ENCODE measurements at regions not wholly inside any gene's neighbourhood (a gene's known extent, or its start where the extent isn't known, plus 50 kb on each side); places are given as distances from the start of the nearest gene placed in this dataset.

DNA sequence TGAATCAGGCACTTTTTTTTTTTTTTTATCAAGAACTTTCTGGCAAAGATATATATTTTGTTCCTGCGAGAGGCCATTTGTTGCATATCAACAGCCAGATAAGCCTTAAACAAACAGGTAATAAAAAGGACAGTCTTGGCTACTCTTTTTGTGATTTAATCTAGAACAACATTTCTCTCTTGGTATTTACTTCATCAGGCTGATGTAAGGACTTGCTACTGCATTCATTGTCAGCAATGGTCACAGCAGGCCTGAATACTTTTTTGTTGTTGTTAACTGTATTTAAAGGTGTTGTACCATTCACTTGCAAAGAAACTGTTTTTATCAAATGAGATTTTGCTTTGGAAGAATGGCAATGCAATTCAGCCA is 683.8 kb downstream of the IRS1 start:
- TF ChIP-seq CTCF (IDR thresholded peaks at IDR 0.05) = no peak
- POLR2A ChIA-PET = no interaction called here
- H3K9me3 Mint-ChIP-seq = no peaks in the 10 kb centered on the region
- peaks cover 3% of the 10 kb centered on the region for H3K27me3 Mint-ChIP-seq
- CTCF ChIA-PET = interaction anchor here (1.3 kb wide), 1 partner anchor 10 kb away, joined by 4 read pairs; no protein-coding TSS in a partner anchor
- ATAC-seq = no peak
- no peak overlapping the region for H3K27ac Mint-ChIP-seq
- no peak for DNase-seq
- peaks cover 4% of the 10 kb centered on the region for H3K4me1 Mint-ChIP-seq (ENCODE audit: low read depth)
- H3K4me3 Mint-ChIP-seq = no peak overlapping the region
- intact Hi-C loops (cut with micrococcal nuclease) = no loop called here
- H3K36me3 Mint-ChIP-seq (ENCODE audit: low read depth) = no peaks in the 10 kb centered on the region

GRCh38 chr2:226115102-226115831 is 684.4 kb downstream of the IRS1 start:
- Mint-ChIP-seq H3K4me1 (ENCODE audit: low read depth) (peaks cover 4% of the 10 kb centered on the region), H3K9me3 (no peaks in the 10 kb centered on the region), H3K27me3 (peaks cover 3% of the 10 kb centered on the region), H3K4me3 (no peak overlapping the region), H3K36me3 (ENCODE audit: low read depth) (no peaks in the 10 kb centered on the region), H3K27ac (no peak overlapping the region)
- ATAC-seq (peak; percentile 72), DNase-seq (no peak)
- intact Hi-C loops (cut with micrococcal nuclease) = no loop called here
- CTCF ChIA-PET = no interaction called here
- POLR2A ChIA-PET = no interaction called here
- no peak for TF ChIP-seq CTCF (IDR thresholded peaks at IDR 0.05)

GRCh38 chr2:226114436-226114835 is 685.2 kb downstream of the IRS1 start:
- ATAC-seq (no peak), DNase-seq (no peak)
- POLR2A ChIA-PET = no interaction called here
- TF ChIP-seq CTCF (IDR thresholded peaks at IDR 0.05) = no peak
- CTCF ChIA-PET = no interaction called here
- Mint-ChIP-seq H3K27ac (no peak overlapping the region), H3K4me3 (no peak overlapping the region), H3K9me3 (no peaks in the 10 kb centered on the region), H3K4me1 (ENCODE audit: low read depth) (peaks cover 4% of the 10 kb centered on the region), H3K27me3 (peaks cover 3% of the 10 kb centered on the region), H3K36me3 (ENCODE audit: low read depth) (no peaks in the 10 kb centered on the region)
- intact Hi-C loops (cut with micrococcal nuclease) = no loop called here

- ChIA-PET CTCF (interaction anchor here (0.5 kb wide), 1 partner anchor 511 kb away, joined by 3 read pairs; no protein-coding TSS in a partner anchor), POLR2A (no interaction called here)
- Mint-ChIP-seq H3K36me3 (ENCODE audit: low read depth) (no peaks in the 10 kb centered on the region), H3K27me3 (no peaks in the 10 kb centered on the region), H3K4me3 (no peak overlapping the region), H3K9me3 (no peaks in the 10 kb centered on the region), H3K4me1 (ENCODE audit: low read depth) (no peaks in the 10 kb centered on the region), H3K27ac (no peak overlapping the region)
- no peak for TF ChIP-seq CTCF (IDR thresholded peaks at IDR 0.05)
- intact Hi-C loops (cut with micrococcal nuclease) = no loop called here
- ATAC-seq (no peak), DNase-seq (no peak)
Measured at GRCh38 chr2:226098861-226099745, 699.6 kb downstream of the NYAP2 start.

- no peak overlapping the region for H3K27ac Mint-ChIP-seq
- ATAC-seq (no peak), DNase-seq (no peak)
- H3K4me3 Mint-ChIP-seq = no peak overlapping the region
- no peaks in the 10 kb centered on the region for H3K36me3 Mint-ChIP-seq (ENCODE audit: low read depth)
- ChIA-PET POLR2A (no interaction called here), CTCF (no interaction called here)
- no peaks in the 10 kb centered on the region for H3K27me3 Mint-ChIP-seq
- intact Hi-C loops (cut with micrococcal nuclease) = no loop called here
- no peaks in the 10 kb centered on the region for H3K4me1 Mint-ChIP-seq (ENCODE audit: low read depth)
- H3K9me3 Mint-ChIP-seq = no peaks in the 10 kb centered on the region
- no peak for TF ChIP-seq CTCF (IDR thresholded peaks at IDR 0.05)
Measured at GRCh38 chr2:226095058-226095457, 695.5 kb downstream of the NYAP2 start.
